SK-N-SH treated with all-trans-retinoic acid at 6 μM for 48 hours (cell line): ENCODE measurements at regions not wholly inside any gene's neighbourhood (a gene's known extent, or its start where the extent isn't known, plus 50 kb on each side); places are given as distances from the start of the nearest gene placed in this dataset.

ENCODE experiments used
- ATAC-seq: fragments of 200-7000 bp; cut with Tn5 transposase; 3 replicates; pipeline ENCODE4 v1.9.1; 2020; ENCODE audit warnings: mild to moderate bottlenecking, moderate library complexity
- ARNTL ChIP-seq: fragments of 450-650 bp; formaldehyde crosslinking; IDR thresholded peaks from 2 replicates; pipeline ENCODE4 v1.5.0; 2020; ENCODE audit warnings: low read depth, mild to moderate bottlenecking, moderate library complexity, borderline replicate concordance
- BACH2 ChIP-seq: fragments of 250-450 bp; sonication (Bioruptor Pico); IDR thresholded peaks from 2 replicates; pipeline ENCODE4 v1.9.0; 2021; ENCODE audit warnings: mild to moderate bottlenecking, borderline replicate concordance
- CSDC2 ChIP-seq: fragments of 250-450 bp; sonication (Bioruptor Pico); IDR thresholded peaks from 2 replicates; pipeline ENCODE4 v1.5.0; 2020; ENCODE audit warnings: mild to moderate bottlenecking, moderate library complexity
- CSRNP3 ChIP-seq: fragments of 250-450 bp; sonication (Bioruptor Pico); IDR thresholded peaks from 2 replicates; pipeline ENCODE4 v1.5.1; 2021; ENCODE audit warnings: mild to moderate bottlenecking, moderate library complexity
- ESRRG ChIP-seq: fragments of 250-450 bp; sonication (Bioruptor Pico); IDR thresholded peaks from 2 replicates; pipeline ENCODE4 v1.6.1; 2021; ENCODE audit warnings: mild to moderate bottlenecking
- GLIS3 ChIP-seq: fragments of 250-450 bp; sonication (Bioruptor Pico); IDR thresholded peaks from 2 replicates; pipeline ENCODE4 v1.5.0; 2020; ENCODE audit warnings: mild to moderate bottlenecking, moderate library complexity
- ISL1 ChIP-seq: fragments of 250-450 bp; sonication (Bioruptor Pico); IDR thresholded peaks from 2 replicates; pipeline ENCODE4 v2.1.2; 2022; ENCODE audit warnings: mild to moderate bottlenecking, moderate library complexity
- OSR1 ChIP-seq: fragments of 250-450 bp; sonication (Bioruptor Pico); IDR thresholded peaks from 2 replicates; pipeline ENCODE4 v1.8.0; 2022; ENCODE audit warnings: moderate library complexity, mild to moderate bottlenecking, inconsistent platforms
- POU6F1 ChIP-seq: fragments of 250-450 bp; sonication (Bioruptor Pico); IDR thresholded peaks from 2 replicates; pipeline ENCODE4 v1.8.0; 2021; ENCODE audit warnings: low read depth, mild to moderate bottlenecking, moderate library complexity, borderline replicate concordance
- PPARA ChIP-seq: fragments of 250-450 bp; sonication (Bioruptor Pico); IDR thresholded peaks from 2 replicates; pipeline ENCODE4 v1.5.0; 2020; ENCODE audit warnings: mild to moderate bottlenecking, borderline replicate concordance
- RARB ChIP-seq: fragments of 250-450 bp; sonication (Bioruptor Pico); IDR thresholded peaks from 2 replicates; pipeline ENCODE4 v1.8.0; 2021; ENCODE audit warnings: mild to moderate bottlenecking, moderate library complexity
- SNAI2 ChIP-seq: fragments of 250-450 bp; sonication (Bioruptor Pico); IDR thresholded peaks from 2 replicates; pipeline ENCODE4 v1.5.0; 2020; ENCODE audit warnings: mild to moderate bottlenecking, moderate library complexity
- TCF4 ChIP-seq: fragments of 250-450 bp; sonication (Bioruptor Pico); IDR thresholded peaks from 2 replicates; pipeline ENCODE4 v1.8.0; 2021; ENCODE audit warnings: mild to moderate bottlenecking, moderate library complexity, borderline replicate concordance
- TSHZ2 ChIP-seq: fragments of 250-450 bp; sonication (Bioruptor Pico); IDR thresholded peaks from 2 replicates; pipeline ENCODE4 v1.5.0; 2020; ENCODE audit warnings: mild to moderate bottlenecking, moderate library complexity
- ZC3H10 ChIP-seq: fragments of 250-450 bp; sonication (Bioruptor Pico); IDR thresholded peaks from 2 replicates; pipeline ENCODE4 v1.5.1; 2021; ENCODE audit warnings: mild to moderate bottlenecking, moderate library complexity
- ZFP3 ChIP-seq: fragments of 250-450 bp; sonication (Bioruptor Pico); IDR thresholded peaks from 2 replicates; pipeline ENCODE4 v1.5.0; 2020; ENCODE audit warnings: mild to moderate bottlenecking, moderate library complexity
- ZFP30 ChIP-seq: fragments of 450-650 bp; formaldehyde crosslinking; IDR thresholded peaks from 2 replicates; pipeline ENCODE4 v1.5.0; 2022; ENCODE audit warnings: mild to moderate bottlenecking, moderate library complexity
- ZNF565 ChIP-seq: fragments of 450-650 bp; formaldehyde crosslinking; conservative IDR thresholded peaks from 2 replicates; pipeline ENCODE4 v1.5.0; 2020; ENCODE audit warnings: low read depth, mild to moderate bottlenecking, moderate library complexity
- ZNF70 ChIP-seq: fragments of 450-650 bp; formaldehyde crosslinking; IDR thresholded peaks from 2 replicates; pipeline ENCODE4 v1.5.0; 2020; ENCODE audit warnings: mild to moderate bottlenecking, moderate library complexity
- ZNF8 ChIP-seq: fragments of 450-650 bp; formaldehyde crosslinking; IDR thresholded peaks from 2 replicates; pipeline ENCODE4 v1.5.0; 2020; ENCODE audit warnings: mild to moderate bottlenecking, moderate library complexity
- TF ChIP-seq, protein P1 (sequence below): fragments of 250-450 bp; sonication (Bioruptor Pico); IDR thresholded peaks from 2 replicates; pipeline ENCODE4 v1.5.1; 2020; ENCODE audit warnings: low read depth, mild to moderate bottlenecking, moderate library complexity
- TF ChIP-seq, protein P2 (sequence below): fragments of 250-450 bp; sonication (Bioruptor Pico); IDR thresholded peaks from 2 replicates; pipeline ENCODE4 v1.8.0; 2020; ENCODE audit warnings: mild to moderate bottlenecking, moderate library complexity, borderline replicate concordance

GRCh38 chrX:34491126-34491525, 166.0 kb downstream of the TMEM47 start:
- no peak for TF ChIP-seq GLIS3 (CRISPR knock-in tag)
- no peak for TF ChIP-seq TSHZ2 (CRISPR knock-in tag)
- TF ChIP-seq POU6F1 (CRISPR knock-in tag), result no peak
- TF ChIP-seq ZFP3, result no peak
- TF ChIP-seq CSRNP3 (CRISPR knock-in tag), result no peak
- no peak for TF ChIP-seq ARNTL
- TF ChIP-seq ZNF70 (CRISPR knock-in tag), result no peak
- no peak for TF ChIP-seq CSDC2 (CRISPR knock-in tag)
- TF ChIP-seq ZC3H10, result no peak
- TF ChIP-seq RARB (CRISPR knock-in tag), result no peak
- TF ChIP-seq, protein P1, sequence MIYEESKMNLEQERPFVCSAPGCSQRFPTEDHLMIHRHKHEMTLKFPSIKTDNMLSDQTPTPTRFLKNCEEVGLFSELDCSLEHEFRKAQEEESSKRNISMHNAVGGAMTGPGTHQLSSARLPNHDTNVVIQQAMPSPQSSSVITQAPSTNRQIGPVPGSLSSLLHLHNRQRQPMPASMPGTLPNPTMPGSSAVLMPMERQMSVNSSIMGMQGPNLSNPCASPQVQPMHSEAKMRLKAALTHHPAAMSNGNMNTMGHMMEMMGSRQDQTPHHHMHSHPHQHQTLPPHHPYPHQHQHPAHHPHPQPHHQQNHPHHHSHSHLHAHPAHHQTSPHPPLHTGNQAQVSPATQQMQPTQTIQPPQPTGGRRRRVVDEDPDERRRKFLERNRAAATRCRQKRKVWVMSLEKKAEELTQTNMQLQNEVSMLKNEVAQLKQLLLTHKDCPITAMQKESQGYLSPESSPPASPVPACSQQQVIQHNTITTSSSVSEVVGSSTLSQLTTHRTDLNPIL (CRISPR knock-in tag), result no peak
- no peak for TF ChIP-seq ZFP30 (CRISPR knock-in tag)
- no peak for TF ChIP-seq TCF4 (CRISPR knock-in tag)
- no peak for TF ChIP-seq ESRRG
- TF ChIP-seq, protein P2, sequence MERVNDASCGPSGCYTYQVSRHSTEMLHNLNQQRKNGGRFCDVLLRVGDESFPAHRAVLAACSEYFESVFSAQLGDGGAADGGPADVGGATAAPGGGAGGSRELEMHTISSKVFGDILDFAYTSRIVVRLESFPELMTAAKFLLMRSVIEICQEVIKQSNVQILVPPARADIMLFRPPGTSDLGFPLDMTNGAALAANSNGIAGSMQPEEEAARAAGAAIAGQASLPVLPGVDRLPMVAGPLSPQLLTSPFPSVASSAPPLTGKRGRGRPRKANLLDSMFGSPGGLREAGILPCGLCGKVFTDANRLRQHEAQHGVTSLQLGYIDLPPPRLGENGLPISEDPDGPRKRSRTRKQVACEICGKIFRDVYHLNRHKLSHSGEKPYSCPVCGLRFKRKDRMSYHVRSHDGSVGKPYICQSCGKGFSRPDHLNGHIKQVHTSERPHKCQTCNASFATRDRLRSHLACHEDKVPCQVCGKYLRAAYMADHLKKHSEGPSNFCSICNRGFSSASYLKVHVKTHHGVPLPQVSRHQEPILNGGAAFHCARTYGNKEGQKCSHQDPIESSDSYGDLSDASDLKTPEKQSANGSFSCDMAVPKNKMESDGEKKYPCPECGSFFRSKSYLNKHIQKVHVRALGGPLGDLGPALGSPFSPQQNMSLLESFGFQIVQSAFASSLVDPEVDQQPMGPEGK (CRISPR knock-in tag), result no peak
- TF ChIP-seq OSR1 (CRISPR knock-in tag), result no peak
- TF ChIP-seq BACH2, result no peak
- no peak for TF ChIP-seq PPARA (CRISPR knock-in tag)
- no peak for TF ChIP-seq SNAI2 (CRISPR knock-in tag)
- TF ChIP-seq ISL1 (CRISPR knock-in tag), result no peak
- ATAC-seq, result no peak

GRCh38 chrX:34487364-34487763, 169.7 kb downstream of the TMEM47 start:
- no peak for ATAC-seq
- TF ChIP-seq PPARA (CRISPR knock-in tag) (no peak), OSR1 (CRISPR knock-in tag) (no peak), POU6F1 (CRISPR knock-in tag) (no peak), ZNF70 (CRISPR knock-in tag) (no peak), SNAI2 (CRISPR knock-in tag) (no peak), GLIS3 (CRISPR knock-in tag) (no peak), ARNTL (no peak), ZFP30 (CRISPR knock-in tag) (no peak), BACH2 (no peak), RARB (CRISPR knock-in tag) (no peak), ZNF565 (no peak), ZFP3 (no peak), ISL1 (CRISPR knock-in tag) (no peak), ZNF8 (CRISPR knock-in tag) (no peak), TCF4 (CRISPR knock-in tag) (no peak), ZC3H10 (no peak)
- TF ChIP-seq, protein P2 (CRISPR knock-in tag), result no peak
- TF ChIP-seq, protein P1 (CRISPR knock-in tag), result no peak
